Effector CD4-positive, alpha-beta T cell (primary cell): ENCODE measurements at regions not wholly inside any gene's neighbourhood (a gene's known extent, or its start where the extent isn't known, plus 50 kb on each side); places are given as distances from the start of the nearest gene placed in this dataset.

Experiments used
- DNase-seq: peaks from one replicate; pipeline ENCODE4 v3.0.0-alpha.2; 2020

- peak; percentile 47 for DNase-seq
Observed at GRCh38 chr11:86193297-86194095, 51.1 kb upstream of the EED start.

DNA sequence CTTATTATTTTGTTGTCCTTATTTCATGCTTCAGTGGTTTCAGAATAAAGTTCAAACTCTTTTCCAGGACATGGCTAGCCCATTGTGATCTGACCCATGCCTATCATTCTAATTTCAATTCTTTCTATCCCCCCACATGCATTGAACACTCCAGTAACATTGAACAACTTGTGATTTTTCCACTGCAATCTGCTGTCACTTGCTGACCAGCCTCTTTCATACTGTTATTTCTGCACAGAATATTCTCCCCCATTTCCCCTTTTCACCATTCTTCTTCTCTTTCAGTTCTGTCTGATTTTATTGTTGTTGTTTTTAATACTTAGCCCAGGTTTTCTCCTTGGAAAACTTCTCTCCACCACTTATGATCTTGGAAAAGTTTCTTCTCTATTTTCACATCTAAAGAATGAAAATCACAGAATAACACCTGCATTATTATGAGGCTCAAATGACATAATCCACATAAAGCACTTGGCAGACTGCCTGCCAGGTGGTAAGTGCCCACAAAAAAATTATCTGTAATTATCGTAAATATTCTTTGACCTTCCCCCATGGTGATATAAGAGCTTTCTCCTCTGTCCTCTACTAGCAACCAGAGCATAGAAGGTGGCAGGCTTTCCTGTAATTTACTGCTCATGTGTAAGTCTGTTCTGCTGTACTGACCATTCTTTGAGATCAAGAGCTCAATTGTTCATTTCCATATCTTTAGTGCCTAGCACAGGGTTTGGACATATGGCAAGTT is 51.9 kb upstream of the EED start:
- no peak for DNase-seq

DNA sequence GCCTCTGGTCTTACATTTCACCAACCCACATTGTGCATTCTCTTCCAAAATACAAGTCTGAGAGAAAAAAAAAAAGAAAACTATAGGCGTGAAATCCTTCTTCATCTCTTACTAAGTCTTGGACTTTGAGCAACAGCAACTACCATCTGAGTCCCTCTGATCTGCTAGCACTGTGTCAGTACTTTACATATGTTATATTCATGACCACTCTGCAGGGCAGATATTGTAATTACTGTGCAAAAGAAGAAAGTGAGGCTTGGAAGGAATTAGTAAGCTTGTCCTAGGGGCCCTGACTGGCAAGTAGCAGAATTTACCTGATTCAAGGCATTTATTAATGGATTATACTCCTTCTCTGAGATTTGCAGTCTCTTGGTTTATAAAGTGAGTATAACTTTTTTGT is 52.7 kb upstream of the EED start:
- DNase-seq, result no peak

DNA sequence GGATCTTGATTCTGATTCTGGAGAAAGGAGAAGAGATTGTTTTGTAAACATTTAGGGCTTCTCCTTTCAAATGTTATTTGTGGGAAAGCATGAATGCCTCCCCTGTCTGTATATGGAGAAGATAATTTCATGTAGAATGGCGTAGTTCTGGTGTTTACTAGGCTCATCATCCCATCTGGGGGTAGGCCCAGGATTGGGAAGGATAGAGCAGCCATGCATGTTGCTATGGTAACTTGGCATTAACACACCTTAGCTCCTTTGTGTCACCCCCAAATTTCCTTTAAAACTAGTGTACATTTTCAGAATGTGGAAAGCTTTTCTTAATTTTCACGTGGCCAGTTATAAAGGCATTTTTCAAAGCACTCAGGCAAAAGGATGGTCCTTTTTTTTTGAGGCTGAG is 57.5 kb upstream of the EED start:
- no peak for DNase-seq

DNA sequence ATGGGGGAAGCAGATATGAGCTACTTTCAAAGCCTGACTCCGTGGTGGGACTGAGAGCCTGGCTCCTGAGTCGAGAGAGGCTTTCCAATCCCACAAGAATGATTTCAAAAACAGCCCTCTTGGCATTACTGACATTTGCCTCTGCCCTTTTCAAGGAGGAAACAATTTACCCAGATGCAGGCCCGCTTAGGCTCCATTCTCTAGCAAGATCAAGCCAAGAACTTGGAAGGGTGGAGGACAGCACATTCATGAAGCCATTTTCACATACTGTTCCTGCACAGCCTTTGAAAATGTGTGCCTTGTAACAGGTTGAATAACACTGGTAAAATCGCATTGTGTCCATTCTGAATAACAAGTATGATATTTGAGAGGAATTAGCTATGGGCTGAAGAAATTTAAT is 58.2 kb upstream of the EED start:
- no peak for DNase-seq

DNA sequence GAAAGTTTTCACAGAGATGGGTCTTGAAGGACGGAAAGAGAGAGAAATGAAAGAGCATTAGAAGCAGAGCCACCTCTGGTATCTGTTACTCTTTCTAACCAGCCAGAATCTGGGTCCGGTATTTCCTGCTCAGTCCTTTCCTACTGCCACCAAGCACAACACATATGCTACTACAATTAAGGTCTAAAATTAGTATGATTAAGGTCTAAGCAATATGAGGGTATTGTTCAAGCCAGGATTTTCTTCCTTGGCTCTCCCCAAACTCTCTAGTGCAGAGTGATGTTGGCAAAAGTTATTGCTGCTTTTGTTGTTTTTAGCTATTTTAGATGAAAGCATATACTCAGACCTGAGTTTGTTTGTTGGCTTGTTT is 59.2 kb upstream of the EED start:
- no peak for DNase-seq

- DNase-seq, result no peak
Observed at GRCh38 chr11:86184728-86185380, 59.7 kb upstream of the EED start.

DNA sequence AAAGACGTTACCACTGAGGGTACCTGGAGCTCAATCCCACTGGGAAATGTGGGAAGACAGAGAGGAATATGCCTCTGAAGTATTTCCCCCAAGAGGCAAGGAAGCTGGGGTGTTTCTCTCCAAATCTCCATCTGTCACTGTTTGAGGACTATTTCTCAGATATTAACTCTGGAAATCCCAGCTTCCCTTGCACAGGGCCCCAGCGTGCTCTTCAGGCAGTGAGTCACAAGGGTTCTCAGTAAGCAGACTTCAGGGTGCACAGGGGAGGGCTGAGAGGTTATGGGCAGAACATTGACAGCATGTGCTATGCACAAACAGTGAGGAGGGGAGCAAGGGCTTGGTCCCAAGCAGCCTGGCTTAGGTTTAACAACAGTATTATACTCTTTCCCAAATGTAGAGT is 60.9 kb upstream of the EED start:
- DNase-seq, result no peak

DNA sequence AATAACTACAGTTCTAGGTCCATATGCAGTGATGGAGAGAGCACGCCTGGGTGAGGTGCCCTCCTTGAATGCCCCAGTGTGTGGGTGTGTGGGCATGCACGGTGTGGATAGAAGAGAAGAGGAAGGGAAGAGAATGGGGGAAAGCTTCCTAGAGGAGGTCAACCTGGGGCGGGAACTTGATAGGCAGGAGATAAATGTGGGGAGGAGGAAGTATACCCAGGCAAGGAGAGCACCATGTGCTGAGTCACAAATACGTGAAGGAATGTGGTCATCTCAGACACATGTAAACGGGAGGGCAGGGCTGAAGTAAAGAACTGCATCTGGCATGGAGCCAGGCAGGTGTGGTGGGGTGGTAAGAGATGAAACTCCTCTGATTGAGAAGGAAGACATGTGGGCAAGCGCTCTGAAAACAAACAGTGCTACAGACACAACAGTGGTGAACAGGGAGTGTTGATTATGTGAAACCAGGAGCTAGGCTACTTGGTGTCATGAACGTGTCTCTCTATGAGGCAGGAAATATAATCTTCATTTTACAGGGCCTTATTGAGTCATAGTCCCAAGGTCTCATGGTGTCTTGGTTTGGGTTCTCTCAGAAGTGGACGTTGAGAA is 61.5 kb upstream of the EED start:
- DNase-seq, result no peak

GRCh38 chr11:86181379-86181778 is 63.2 kb upstream of the EED start:
- no peak for DNase-seq

GRCh38 chr11:86180851-86181250 is 63.7 kb upstream of the EED start:
- no peak for DNase-seq

DNA sequence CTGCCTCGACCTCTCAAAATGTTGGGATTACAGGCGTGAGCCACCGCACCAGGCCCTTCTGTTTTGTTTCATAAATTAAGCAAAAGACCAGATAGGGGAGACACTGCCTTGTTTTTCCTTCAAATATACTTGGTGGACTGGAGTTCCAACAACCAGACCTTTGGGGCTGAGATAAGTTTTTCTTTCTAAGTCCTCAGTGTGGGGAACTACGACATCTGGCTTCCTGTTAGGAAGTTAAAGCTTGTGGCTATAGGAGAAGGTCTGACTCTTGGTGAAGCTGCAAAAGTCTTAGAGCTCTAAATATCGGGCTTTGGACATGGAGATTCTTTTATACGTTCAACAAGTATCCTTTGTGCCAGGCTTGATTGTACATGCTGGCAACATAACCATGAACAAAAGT is 64.1 kb upstream of the EED start:
- no peak for DNase-seq

- DNase-seq, result no peak
Observed at GRCh38 chr11:86179646-86180064, 64.9 kb upstream of the EED start.

GRCh38 chr11:86177302-86177701 is 67.3 kb upstream of the EED start:
- no peak for DNase-seq

DNA sequence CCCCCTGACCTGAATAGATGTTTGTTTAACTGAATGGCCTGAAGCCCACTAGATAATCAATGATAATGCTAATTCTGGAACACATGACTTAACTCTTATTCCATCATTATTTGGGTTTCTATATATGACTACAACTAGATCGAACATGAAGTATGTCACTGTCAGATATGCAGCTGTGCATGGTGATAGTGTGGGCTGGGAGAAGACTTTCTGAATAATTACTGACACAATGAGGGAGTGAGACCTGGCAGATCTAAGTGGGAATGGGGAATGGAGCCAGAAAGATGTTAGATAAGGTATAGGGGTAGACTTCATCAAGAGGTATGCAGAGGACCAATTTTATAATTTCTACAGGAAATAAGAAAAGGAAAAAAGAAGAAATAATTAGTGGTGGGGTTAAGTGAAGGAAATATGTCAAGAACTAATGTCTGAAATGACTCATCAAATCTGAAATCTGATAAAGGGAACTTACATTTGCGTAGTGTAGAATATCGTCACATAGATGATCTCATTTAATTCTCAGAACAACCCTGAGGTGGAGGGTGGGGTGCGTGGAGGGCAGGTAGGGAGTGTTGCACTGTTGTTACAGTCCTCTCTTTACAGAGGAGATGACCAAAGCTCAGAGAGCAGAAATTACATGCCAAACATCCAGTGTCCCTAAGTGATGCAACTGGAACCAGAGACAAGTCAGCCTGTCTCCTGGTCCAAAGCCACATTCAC is 68.2 kb upstream of the EED start:
- DNase-seq, result no peak

DNA sequence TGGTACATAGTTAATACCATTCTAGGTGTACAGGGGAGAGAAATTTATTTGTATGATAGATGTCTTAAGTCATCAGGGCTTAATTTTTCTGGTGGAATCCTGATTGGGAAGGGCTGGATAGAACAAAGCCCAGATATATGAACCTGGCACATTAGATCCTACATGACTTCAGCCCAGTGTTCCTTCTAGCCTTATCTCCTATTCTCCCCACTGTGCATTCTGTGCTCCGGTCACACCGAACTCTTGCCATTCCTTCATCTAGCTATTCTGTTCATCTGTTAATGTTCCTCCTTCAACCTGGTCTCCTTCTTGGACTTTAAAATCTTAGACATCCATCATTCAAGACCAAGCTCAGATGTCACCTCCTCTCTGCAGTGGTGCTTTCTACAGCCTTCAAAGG is 68.9 kb upstream of the EED start:
- DNase-seq, result no peak

- no peak for DNase-seq
Observed at GRCh38 chr11:86175191-86175590, 69.4 kb upstream of the EED start.

DNA sequence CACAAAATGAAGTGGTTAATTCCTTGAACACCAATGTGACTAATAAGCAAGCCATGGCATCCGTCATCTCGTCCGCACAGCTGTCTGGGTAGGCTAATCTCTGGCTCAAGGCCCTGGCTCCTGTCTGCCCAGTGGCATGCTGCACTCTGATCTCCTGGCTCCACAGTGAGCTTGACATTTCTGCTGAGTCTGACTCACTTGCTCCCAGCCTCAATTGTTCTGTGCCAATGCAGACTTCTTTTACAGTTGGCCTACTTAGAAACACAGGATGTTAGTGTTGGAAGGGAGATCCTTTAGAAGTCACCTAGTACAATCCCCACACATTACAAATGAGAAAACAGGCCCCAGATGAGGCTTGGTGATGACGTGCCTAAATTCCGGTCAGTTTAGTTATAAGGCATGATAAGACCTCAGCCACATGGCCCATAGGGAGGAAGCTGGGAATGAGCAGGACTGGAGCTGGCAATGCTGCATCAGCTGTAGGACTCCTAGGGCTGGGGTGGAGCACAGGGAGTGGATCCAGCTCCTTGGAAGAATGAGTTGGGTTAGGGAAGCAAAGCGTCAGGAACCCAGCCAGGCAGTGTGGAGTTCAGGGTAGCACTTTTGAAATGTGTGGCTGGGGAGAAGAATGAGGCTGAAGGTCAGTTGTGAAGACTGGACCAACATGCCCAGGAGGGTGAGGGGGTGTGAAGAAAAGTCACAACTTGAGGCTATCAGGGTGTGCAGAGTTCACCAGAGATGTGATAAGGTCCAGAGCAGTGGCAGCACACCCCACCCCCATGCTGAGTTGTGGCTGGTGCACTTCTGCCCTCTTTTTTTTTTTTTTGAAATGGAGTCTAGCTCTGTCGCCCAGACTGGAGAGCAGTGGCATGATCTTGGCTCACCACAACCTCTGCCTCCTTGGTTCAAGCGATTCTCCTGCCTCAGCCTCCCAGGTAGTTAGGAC is 70.2 kb upstream of the EED start:
- no peak for DNase-seq

GRCh38 chr11:86172894-86173293 is 71.7 kb upstream of the EED start:
- no peak for DNase-seq

DNA sequence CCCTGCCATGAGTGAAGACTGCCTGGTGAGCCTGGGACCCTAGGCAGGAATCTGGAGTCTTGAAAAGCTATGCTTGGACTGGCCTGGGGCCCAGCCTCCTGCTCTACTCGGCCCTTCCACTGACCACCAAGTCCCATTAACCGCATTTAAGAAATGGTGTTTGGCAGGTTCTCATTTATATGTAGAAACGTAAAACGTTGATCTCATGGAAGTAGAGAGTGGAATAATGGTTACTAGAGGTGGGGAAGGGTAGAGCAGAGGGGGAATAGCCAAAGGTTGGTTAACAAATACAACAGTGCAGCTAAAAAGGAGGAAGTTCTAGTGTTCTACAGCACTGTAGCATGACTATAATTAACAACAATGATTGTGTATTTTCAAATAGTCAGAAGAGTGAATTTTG is 72.9 kb upstream of the EED start:
- no peak for DNase-seq

GRCh38 chr11:86167499-86168164 is 76.9 kb upstream of the EED start:
- no peak for DNase-seq
